GM12891 (cell line): ENCODE measurements at regions not wholly inside any gene's neighbourhood (a gene's known extent, or its start where the extent isn't known, plus 50 kb on each side); places are given as distances from the start of the nearest gene placed in this dataset.

Experiments used
- POLR2A ChIP-seq: IDR thresholded peaks from 2 replicates; pipeline ENCODE4 v1.6.1; 2011; ENCODE audit warnings: low read depth, low read length, control low read depth
- POLR2AphosphoS5 ChIP-seq: IDR thresholded peaks from 2 replicates; pipeline ENCODE4 v1.6.1; 2011; ENCODE audit warnings: low read depth, low read length, control low read depth
- TAF1 ChIP-seq: IDR thresholded peaks from 2 replicates; pipeline ENCODE4 v1.6.1; 2011; ENCODE audit warnings: low read depth, low read length, control low read depth

DNA sequence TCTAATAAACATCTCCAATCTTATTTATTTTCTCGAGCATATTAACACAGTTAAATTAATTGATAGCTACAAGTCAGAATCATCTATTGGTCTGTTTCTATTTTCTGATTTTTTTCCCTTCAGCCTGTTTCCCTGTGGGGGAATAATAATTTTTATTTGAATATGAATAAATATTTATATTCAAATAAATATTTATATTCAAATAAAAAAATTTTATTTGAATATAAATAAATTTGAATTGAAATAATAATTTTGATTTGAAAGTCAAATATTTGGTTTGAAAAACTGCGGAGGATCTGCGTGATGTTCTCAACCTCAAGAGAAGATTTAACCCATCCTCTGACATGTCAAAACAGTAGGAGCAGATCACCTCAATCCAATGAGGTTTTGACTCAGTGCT is 380.1 kb upstream of the MEIS2 start:
- TF ChIP-seq POLR2A (no peak), TAF1 (no peak), POLR2AphosphoS5 (no peak)
